ENCODE measurements at regions not wholly inside any gene's neighbourhood (a gene's known extent, or its start where the extent isn't known, plus 50 kb on each side); places are given as distances from the start of the nearest gene placed in this dataset.
A peak's percentile ranks its signal among the peaks of the same experiment; 100 is the strongest.

GRCh38 chr12:85441741-85442140 is 161.7 kb downstream of the ALX1 start:
- DNase-seq (ENCODE audit: low spot score) (no peak), ATAC-seq (peak; percentile 60; the same call in 1 of the 2 replicates)
- Mint-ChIP-seq H3K4me1 (0 out of 2 replicates have a peak, but pooled peaks cover 6% of the 10 kb centered on the region), H3K4me3 (no peak overlapping the region), H3K27me3 (ENCODE audit: low read depth) (no peaks in the 10 kb centered on the region), H3K9me3 (peaks cover 18% of the 10 kb centered on the region; the same call in 1 of the 2 replicates), H3K27ac (no peak overlapping the region), H3K36me3 (no peaks in the 10 kb centered on the region)
- POLR2A ChIA-PET: no interaction called here
- CTCF ChIA-PET: interaction anchor here (0.6 to 1.4 kb wide), 3 partner anchors 17 to 286 kb away, joined by 3 to 5 read pairs (median 4); no protein-coding TSS in a partner anchor
- TF ChIP-seq, protein P1, sequence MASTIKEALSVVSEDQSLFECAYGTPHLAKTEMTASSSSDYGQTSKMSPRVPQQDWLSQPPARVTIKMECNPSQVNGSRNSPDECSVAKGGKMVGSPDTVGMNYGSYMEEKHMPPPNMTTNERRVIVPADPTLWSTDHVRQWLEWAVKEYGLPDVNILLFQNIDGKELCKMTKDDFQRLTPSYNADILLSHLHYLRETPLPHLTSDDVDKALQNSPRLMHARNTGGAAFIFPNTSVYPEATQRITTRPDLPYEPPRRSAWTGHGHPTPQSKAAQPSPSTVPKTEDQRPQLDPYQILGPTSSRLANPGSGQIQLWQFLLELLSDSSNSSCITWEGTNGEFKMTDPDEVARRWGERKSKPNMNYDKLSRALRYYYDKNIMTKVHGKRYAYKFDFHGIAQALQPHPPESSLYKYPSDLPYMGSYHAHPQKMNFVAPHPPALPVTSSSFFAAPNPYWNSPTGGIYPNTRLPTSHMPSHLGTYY (CRISPR knock-in tag; IDR thresholded peaks at IDR 0.05): no peak
- TF ChIP-seq, protein P2, sequence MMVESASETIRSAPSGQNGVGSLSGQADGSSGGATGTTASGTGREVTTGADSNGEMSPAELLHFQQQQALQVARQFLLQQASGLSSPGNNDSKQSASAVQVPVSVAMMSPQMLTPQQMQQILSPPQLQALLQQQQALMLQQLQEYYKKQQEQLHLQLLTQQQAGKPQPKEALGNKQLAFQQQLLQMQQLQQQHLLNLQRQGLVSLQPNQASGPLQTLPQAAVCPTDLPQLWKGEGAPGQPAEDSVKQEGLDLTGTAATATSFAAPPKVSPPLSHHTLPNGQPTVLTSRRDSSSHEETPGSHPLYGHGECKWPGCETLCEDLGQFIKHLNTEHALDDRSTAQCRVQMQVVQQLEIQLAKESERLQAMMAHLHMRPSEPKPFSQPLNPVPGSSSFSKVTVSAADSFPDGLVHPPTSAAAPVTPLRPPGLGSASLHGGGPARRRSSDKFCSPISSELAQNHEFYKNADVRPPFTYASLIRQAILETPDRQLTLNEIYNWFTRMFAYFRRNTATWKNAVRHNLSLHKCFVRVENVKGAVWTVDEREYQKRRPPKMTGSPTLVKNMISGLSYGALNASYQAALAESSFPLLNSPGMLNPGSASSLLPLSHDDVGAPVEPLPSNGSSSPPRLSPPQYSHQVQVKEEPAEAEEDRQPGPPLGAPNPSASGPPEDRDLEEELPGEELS (CRISPR knock-in tag; IDR thresholded peaks at IDR 0.05): no peak
- TF ChIP-seq E2F1 (CRISPR knock-in tag; IDR thresholded peaks at IDR 0.05) (no peak), GRHL2 (CRISPR knock-in tag; IDR thresholded peaks at IDR 0.05; ENCODE audit: insufficient replicate concordance, severe bottlenecking) (no peak), JUN (CRISPR knock-in tag; IDR thresholded peaks at IDR 0.05) (no peak), ZNF317 (CRISPR knock-in tag; IDR thresholded peaks at IDR 0.05; ENCODE audit: borderline replicate concordance, low read depth) (no peak), RORB (CRISPR knock-in tag; IDR thresholded peaks at IDR 0.05) (no peak), TEAD1 (CRISPR knock-in tag; IDR thresholded peaks at IDR 0.05) (no peak), NFYB (CRISPR knock-in tag; conservative IDR thresholded peaks at IDR 0.05; ENCODE audit: low read depth) (no peak), ZNF263 (CRISPR knock-in tag; IDR thresholded peaks at IDR 0.05; ENCODE audit: low read depth) (no peak), MXD4 (CRISPR knock-in tag; IDR thresholded peaks at IDR 0.05; ENCODE audit: borderline replicate concordance) (no peak), OVOL2 (CRISPR knock-in tag; IDR thresholded peaks at IDR 0.05; ENCODE audit: borderline replicate concordance) (no peak), TP53 (CRISPR knock-in tag; IDR thresholded peaks at IDR 0.05) (no peak), MAX (CRISPR knock-in tag; IDR thresholded peaks at IDR 0.05) (no peak), PREB (CRISPR knock-in tag; IDR thresholded peaks at IDR 0.05; ENCODE audit: borderline replicate concordance) (no peak)
- TF ChIP-seq, protein P3, sequence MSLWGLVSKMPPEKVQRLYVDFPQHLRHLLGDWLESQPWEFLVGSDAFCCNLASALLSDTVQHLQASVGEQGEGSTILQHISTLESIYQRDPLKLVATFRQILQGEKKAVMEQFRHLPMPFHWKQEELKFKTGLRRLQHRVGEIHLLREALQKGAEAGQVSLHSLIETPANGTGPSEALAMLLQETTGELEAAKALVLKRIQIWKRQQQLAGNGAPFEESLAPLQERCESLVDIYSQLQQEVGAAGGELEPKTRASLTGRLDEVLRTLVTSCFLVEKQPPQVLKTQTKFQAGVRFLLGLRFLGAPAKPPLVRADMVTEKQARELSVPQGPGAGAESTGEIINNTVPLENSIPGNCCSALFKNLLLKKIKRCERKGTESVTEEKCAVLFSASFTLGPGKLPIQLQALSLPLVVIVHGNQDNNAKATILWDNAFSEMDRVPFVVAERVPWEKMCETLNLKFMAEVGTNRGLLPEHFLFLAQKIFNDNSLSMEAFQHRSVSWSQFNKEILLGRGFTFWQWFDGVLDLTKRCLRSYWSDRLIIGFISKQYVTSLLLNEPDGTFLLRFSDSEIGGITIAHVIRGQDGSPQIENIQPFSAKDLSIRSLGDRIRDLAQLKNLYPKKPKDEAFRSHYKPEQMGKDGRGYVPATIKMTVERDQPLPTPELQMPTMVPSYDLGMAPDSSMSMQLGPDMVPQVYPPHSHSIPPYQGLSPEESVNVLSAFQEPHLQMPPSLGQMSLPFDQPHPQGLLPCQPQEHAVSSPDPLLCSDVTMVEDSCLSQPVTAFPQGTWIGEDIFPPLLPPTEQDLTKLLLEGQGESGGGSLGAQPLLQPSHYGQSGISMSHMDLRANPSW (CRISPR knock-in tag; conservative IDR thresholded peaks at IDR 0.05; ENCODE audit: low read depth): no peak
- TF ChIP-seq, protein P4, sequence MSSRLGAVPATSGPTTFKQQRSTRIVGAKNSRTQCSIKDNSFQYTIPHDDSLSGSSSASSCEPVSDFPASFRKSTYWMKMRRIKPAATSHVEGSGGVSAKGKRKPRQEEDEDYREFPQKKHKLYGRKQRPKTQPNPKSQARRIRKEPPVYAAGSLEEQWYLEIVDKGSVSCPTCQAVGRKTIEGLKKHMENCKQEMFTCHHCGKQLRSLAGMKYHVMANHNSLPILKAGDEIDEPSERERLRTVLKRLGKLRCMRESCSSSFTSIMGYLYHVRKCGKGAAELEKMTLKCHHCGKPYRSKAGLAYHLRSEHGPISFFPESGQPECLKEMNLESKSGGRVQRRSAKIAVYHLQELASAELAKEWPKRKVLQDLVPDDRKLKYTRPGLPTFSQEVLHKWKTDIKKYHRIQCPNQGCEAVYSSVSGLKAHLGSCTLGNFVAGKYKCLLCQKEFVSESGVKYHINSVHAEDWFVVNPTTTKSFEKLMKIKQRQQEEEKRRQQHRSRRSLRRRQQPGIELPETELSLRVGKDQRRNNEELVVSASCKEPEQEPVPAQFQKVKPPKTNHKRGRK (CRISPR knock-in tag; IDR thresholded peaks at IDR 0.05; ENCODE audit: borderline replicate concordance): no peak
- TF ChIP-seq, protein P5, sequence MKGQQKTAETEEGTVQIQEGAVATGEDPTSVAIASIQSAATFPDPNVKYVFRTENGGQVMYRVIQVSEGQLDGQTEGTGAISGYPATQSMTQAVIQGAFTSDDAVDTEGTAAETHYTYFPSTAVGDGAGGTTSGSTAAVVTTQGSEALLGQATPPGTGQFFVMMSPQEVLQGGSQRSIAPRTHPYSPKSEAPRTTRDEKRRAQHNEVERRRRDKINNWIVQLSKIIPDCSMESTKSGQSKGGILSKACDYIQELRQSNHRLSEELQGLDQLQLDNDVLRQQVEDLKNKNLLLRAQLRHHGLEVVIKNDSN (CRISPR knock-in tag; IDR thresholded peaks at IDR 0.05): no peak

Data from WTC11 (cell line).